ENCODE measurements at regions not wholly inside any gene's neighbourhood (a gene's known extent, or its start where the extent isn't known, plus 50 kb on each side); places are given as distances from the start of the nearest gene placed in this dataset.

- Histone ChIP-seq H3K36me3 (ENCODE audit: control insufficient read depth in 1 of 2, insufficient read depth in 2 of 2, low read depth in 1 of 2, low read length in 2 of 2) (no peaks in the 10 kb centered on the region), H2BK120ac (ENCODE audit: low read depth, low read length) (no peak overlapping the region), H3K18ac (ENCODE audit: low read depth in 1 of 2, low read length in 2 of 2) (no peak overlapping the region), H2AFZ (ENCODE audit: low read depth, low read length) (no peak overlapping the region), H3K14ac (ENCODE audit: low read length in 2 of 2) (no peak overlapping the region), H3K27me3 (ENCODE audit: control insufficient read depth in 1 of 2, insufficient read depth in 1 of 2, low read length in 2 of 2) (no peaks in the 10 kb centered on the region), H4K91ac (ENCODE audit: low read length) (no peak overlapping the region), H2BK5ac (ENCODE audit: low read depth, low read length, poor library complexity, severe bottlenecking) (no peak overlapping the region), H3K9me3 (ENCODE audit: control insufficient read depth, low read length) (no peaks in the 10 kb centered on the region), H2AK5ac (ENCODE audit: low read length, severe bottlenecking) (no peak overlapping the region), H3K4me1 (ENCODE audit: control insufficient read depth, insufficient read depth, low read depth, low read length) (peaks cover 7% of the 10 kb centered on the region), H3K4ac (ENCODE audit: low read depth in 1 of 2, low read length in 2 of 2) (no peak overlapping the region), H3K23ac (ENCODE audit: low read length in 2 of 2) (no peak overlapping the region), H3K4me3 (ENCODE audit: insufficient read depth in 1 of 2, low read depth in 1 of 2, low read length in 2 of 2) (no peak overlapping the region), H3K4me2 (ENCODE audit: low read length, poor library complexity, severe bottlenecking) (no peak overlapping the region), H2BK12ac (ENCODE audit: low read length in 2 of 2) (peak overlapping the region in 1 of 2 experiments; percentile 16), H2BK15ac (ENCODE audit: low read depth, poor library complexity, severe bottlenecking) (no peak overlapping the region), H3K27ac (ENCODE audit: low read length, poor library complexity, severe bottlenecking) (no peak overlapping the region), H3K79me1 (replicated peaks; ENCODE audit: low read length, poor library complexity, severe bottlenecking) (no peaks in the 10 kb centered on the region), H3K9ac (ENCODE audit: low read length) (no peak overlapping the region), H4K8ac (ENCODE audit: low read length) (no peak overlapping the region)
- DNase-seq, result peak; percentile 22
- WGBS, result 74% methylated on average over 3 of the region's 4 CpGs
Measured at GRCh38 chr3:55269096-55269495, 218.0 kb downstream of the WNT5A start.

- no peaks in the 10 kb centered on the region for H3K9me3 ChIP-seq (ENCODE audit: control insufficient read depth, low read length)
- WGBS, result no CpG with 5 or more reads among the region's 2 CpGs
- no peak overlapping the region for H2AK5ac ChIP-seq (ENCODE audit: low read length, severe bottlenecking)
- peak; percentile 47 for DNase-seq
- no peak overlapping the region for H2BK120ac ChIP-seq (ENCODE audit: low read depth, low read length)
- H2AFZ ChIP-seq (ENCODE audit: low read depth, low read length), result no peak overlapping the region
- peak overlapping the region in 1 of 2 experiments; percentile 45 for H3K14ac ChIP-seq (ENCODE audit: low read length in 2 of 2)
- no peaks in the 10 kb centered on the region for H3K27me3 ChIP-seq (ENCODE audit: control insufficient read depth in 1 of 2, insufficient read depth in 1 of 2, low read length in 2 of 2)
- H3K27ac ChIP-seq (ENCODE audit: low read length, poor library complexity, severe bottlenecking), result no peak overlapping the region
- no peaks in the 10 kb centered on the region for H3K79me1 ChIP-seq (replicated peaks; ENCODE audit: low read length, poor library complexity, severe bottlenecking)
- peak overlapping the region; percentile 96 to 97 for H2BK12ac ChIP-seq (ENCODE audit: low read length in 2 of 2)
- no peaks in the 10 kb centered on the region for H3K36me3 ChIP-seq (ENCODE audit: control insufficient read depth in 1 of 2, insufficient read depth in 2 of 2, low read depth in 1 of 2, low read length in 2 of 2)
- H3K18ac ChIP-seq (ENCODE audit: low read depth in 1 of 2, low read length in 2 of 2), result peak overlapping the region; percentile 63 to 84
- H3K4me2 ChIP-seq (ENCODE audit: low read length, poor library complexity, severe bottlenecking), result no peak overlapping the region
- H3K4ac ChIP-seq (ENCODE audit: low read depth in 1 of 2, low read length in 2 of 2), result peak overlapping the region; percentile 49 to 61
- H4K8ac ChIP-seq (ENCODE audit: low read length), result no peak overlapping the region
- H3K9ac ChIP-seq (ENCODE audit: low read length), result peak overlapping the region; percentile 40
- H2BK15ac ChIP-seq (ENCODE audit: low read depth, poor library complexity, severe bottlenecking), result no peak overlapping the region
- no peak overlapping the region for H3K23ac ChIP-seq (ENCODE audit: low read length in 2 of 2)
- H3K4me1 ChIP-seq (ENCODE audit: control insufficient read depth, insufficient read depth, low read depth, low read length), result peaks cover 7% of the 10 kb centered on the region
- H2BK5ac ChIP-seq (ENCODE audit: low read depth, low read length, poor library complexity, severe bottlenecking), result no peak overlapping the region
- no peak overlapping the region for H3K4me3 ChIP-seq (ENCODE audit: insufficient read depth in 1 of 2, low read depth in 1 of 2, low read length in 2 of 2)
- no peak overlapping the region for H4K91ac ChIP-seq (ENCODE audit: low read length)
Measured at GRCh38 chr3:55267206-55267930, 219.7 kb downstream of the WNT5A start.

GRCh38 chr3:55264919-55265318 lies 222.2 kb downstream of the WNT5A start:
- H3K14ac ChIP-seq (ENCODE audit: low read length in 2 of 2), result no peak overlapping the region
- no peak overlapping the region for H3K27ac ChIP-seq (ENCODE audit: low read length, poor library complexity, severe bottlenecking)
- H2BK5ac ChIP-seq (ENCODE audit: low read depth, low read length, poor library complexity, severe bottlenecking), result no peak overlapping the region
- H4K8ac ChIP-seq (ENCODE audit: low read length), result no peak overlapping the region
- peak; percentile 26 for DNase-seq
- H3K36me3 ChIP-seq (ENCODE audit: control insufficient read depth in 1 of 2, insufficient read depth in 2 of 2, low read depth in 1 of 2, low read length in 2 of 2), result no peaks in the 10 kb centered on the region
- H3K9me3 ChIP-seq (ENCODE audit: control insufficient read depth, low read length), result peaks cover 1% of the 10 kb centered on the region
- 72% methylated on average over 3 of the region's 3 CpGs for WGBS
- no peak overlapping the region for H4K91ac ChIP-seq (ENCODE audit: low read length)
- H2BK120ac ChIP-seq (ENCODE audit: low read depth, low read length), result no peak overlapping the region
- H2BK15ac ChIP-seq (ENCODE audit: low read depth, poor library complexity, severe bottlenecking), result no peak overlapping the region
- no peaks in the 10 kb centered on the region for H3K27me3 ChIP-seq (ENCODE audit: control insufficient read depth in 1 of 2, insufficient read depth in 1 of 2, low read length in 2 of 2)
- H2AFZ ChIP-seq (ENCODE audit: low read depth, low read length), result no peak overlapping the region
- no peak overlapping the region for H3K18ac ChIP-seq (ENCODE audit: low read depth in 1 of 2, low read length in 2 of 2)
- H3K9ac ChIP-seq (ENCODE audit: low read length), result no peak overlapping the region
- no peak overlapping the region for H2AK5ac ChIP-seq (ENCODE audit: low read length, severe bottlenecking)
- peaks cover 2% of the 10 kb centered on the region for H3K4me1 ChIP-seq (ENCODE audit: control insufficient read depth, insufficient read depth, low read depth, low read length)
- no peak overlapping the region for H3K4me3 ChIP-seq (ENCODE audit: insufficient read depth in 1 of 2, low read depth in 1 of 2, low read length in 2 of 2)
- H2BK12ac ChIP-seq (ENCODE audit: low read length in 2 of 2), result no peak overlapping the region
- H3K23ac ChIP-seq (ENCODE audit: low read length in 2 of 2), result no peak overlapping the region
- no peaks in the 10 kb centered on the region for H3K79me1 ChIP-seq (replicated peaks; ENCODE audit: low read length, poor library complexity, severe bottlenecking)
- no peak overlapping the region for H3K4ac ChIP-seq (ENCODE audit: low read depth in 1 of 2, low read length in 2 of 2)
- no peak overlapping the region for H3K4me2 ChIP-seq (ENCODE audit: low read length, poor library complexity, severe bottlenecking)

- no peak overlapping the region for H2AFZ ChIP-seq (ENCODE audit: low read depth, low read length)
- H3K4me3 ChIP-seq (ENCODE audit: insufficient read depth in 1 of 2, low read depth in 1 of 2, low read length in 2 of 2), result no peak overlapping the region
- no peak overlapping the region for H3K4ac ChIP-seq (ENCODE audit: low read depth in 1 of 2, low read length in 2 of 2)
- H3K4me1 ChIP-seq (ENCODE audit: control insufficient read depth, insufficient read depth, low read depth, low read length), result no peaks in the 10 kb centered on the region
- H2AK5ac ChIP-seq (ENCODE audit: low read length, severe bottlenecking), result no peak overlapping the region
- H4K91ac ChIP-seq (ENCODE audit: low read length), result no peak overlapping the region
- no peak overlapping the region for H3K18ac ChIP-seq (ENCODE audit: low read depth in 1 of 2, low read length in 2 of 2)
- H3K14ac ChIP-seq (ENCODE audit: low read length in 2 of 2), result no peak overlapping the region
- H2BK12ac ChIP-seq (ENCODE audit: low read length in 2 of 2), result no peak overlapping the region
- no peak overlapping the region for H3K27ac ChIP-seq (ENCODE audit: low read length, poor library complexity, severe bottlenecking)
- H3K23ac ChIP-seq (ENCODE audit: low read length in 2 of 2), result no peak overlapping the region
- no peaks in the 10 kb centered on the region for H3K36me3 ChIP-seq (ENCODE audit: control insufficient read depth in 1 of 2, insufficient read depth in 2 of 2, low read depth in 1 of 2, low read length in 2 of 2)
- H3K9me3 ChIP-seq (ENCODE audit: control insufficient read depth, low read length), result no peaks in the 10 kb centered on the region
- H2BK120ac ChIP-seq (ENCODE audit: low read depth, low read length), result no peak overlapping the region
- no peak for DNase-seq
- H3K4me2 ChIP-seq (ENCODE audit: low read length, poor library complexity, severe bottlenecking), result no peak overlapping the region
- H3K9ac ChIP-seq (ENCODE audit: low read length), result no peak overlapping the region
- H2BK5ac ChIP-seq (ENCODE audit: low read depth, low read length, poor library complexity, severe bottlenecking), result no peak overlapping the region
- no peaks in the 10 kb centered on the region for H3K27me3 ChIP-seq (ENCODE audit: control insufficient read depth in 1 of 2, insufficient read depth in 1 of 2, low read length in 2 of 2)
- H3K79me1 ChIP-seq (replicated peaks; ENCODE audit: low read length, poor library complexity, severe bottlenecking), result no peaks in the 10 kb centered on the region
- H4K8ac ChIP-seq (ENCODE audit: low read length), result no peak overlapping the region
- no peak overlapping the region for H2BK15ac ChIP-seq (ENCODE audit: low read depth, poor library complexity, severe bottlenecking)
Measured at GRCh38 chr3:55252921-55253320, 234.2 kb downstream of the WNT5A start.

Data from mesenchymal stem cell (in vitro differentiated cells and primary cell).